Ishikawa (cell line): ENCODE measurements at regions not wholly inside any gene's neighbourhood (a gene's known extent, or its start where the extent isn't known, plus 50 kb on each side); places are given as distances from the start of the nearest gene placed in this dataset.

Experiments
- CEBPB ChIP-seq: IDR thresholded peaks from 2 replicates; pipeline ENCODE4 v1.6.1; 2012
- CREB1 ChIP-seq: IDR thresholded peaks from 2 replicates; pipeline ENCODE4 v1.6.1; 2012; ENCODE audit warnings: low read depth
- EGR1 ChIP-seq: IDR thresholded peaks from 2 replicates; pipeline ENCODE4 v1.6.1; 2012
- EP300 ChIP-seq: IDR thresholded peaks from 2 replicates; pipeline ENCODE4 v1.6.1; 2012; ENCODE audit warnings: borderline replicate concordance
- FOXM1 ChIP-seq: IDR thresholded peaks from 2 replicates; pipeline ENCODE4 v1.6.1; 2012; ENCODE audit warnings: low read depth, borderline replicate concordance
- MAX ChIP-seq: IDR thresholded peaks from 2 replicates; pipeline ENCODE4 v1.6.1; 2012
- NFIC ChIP-seq: IDR thresholded peaks from 2 replicates; pipeline ENCODE4 v1.6.1; 2012
- RAD21 ChIP-seq: IDR thresholded peaks from 2 replicates; pipeline ENCODE4 v1.6.1; 2012; ENCODE audit warnings: low read depth
- REST ChIP-seq: IDR thresholded peaks from 2 replicates; pipeline ENCODE4 v1.6.1; 2012; ENCODE audit warnings: low read depth, mild to moderate bottlenecking
- TAF1 ChIP-seq: IDR thresholded peaks from 2 replicates; pipeline ENCODE4 v1.6.1; 2012; ENCODE audit warnings: low read depth, mild to moderate bottlenecking
- TCF12 ChIP-seq: IDR thresholded peaks from 2 replicates; pipeline ENCODE4 v1.6.1; 2012; ENCODE audit warnings: low read depth
- TEAD4 ChIP-seq: IDR thresholded peaks from 2 replicates; pipeline ENCODE4 v1.6.1; 2012
- USF1 ChIP-seq: IDR thresholded peaks from 2 replicates; pipeline ENCODE4 v1.6.1; 2012
- YY1 ChIP-seq: IDR thresholded peaks from 2 replicates; pipeline ENCODE4 v1.6.1; 2012; ENCODE audit warnings: low read depth
- ZBTB7A ChIP-seq: IDR thresholded peaks from 2 replicates; pipeline ENCODE4 v1.6.1; 2012; ENCODE audit warnings: low read depth

GRCh38 chr5:158170534-158170933 lies 311.6 kb upstream of the CLINT1 start:
- no peak for TF ChIP-seq CEBPB

- TF ChIP-seq EP300 (no peak), TEAD4 (no peak), YY1 (no peak), FOXM1 (no peak), TAF1 (no peak), CEBPB (no peak), ZBTB7A (no peak), TCF12 (no peak), RAD21 (no peak), REST (no peak), USF1 (no peak), EGR1 (no peak), MAX (no peak), CREB1 (no peak), NFIC (no peak)
Observed at GRCh38 chr5:158170060-158170459, 311.1 kb upstream of the CLINT1 start.

GRCh38 chr5:158166424-158166823 lies 307.5 kb upstream of the CLINT1 start:
- TF ChIP-seq TAF1: no peak
- no peak for TF ChIP-seq NFIC

- TF ChIP-seq NFIC: no peak
- no peak for TF ChIP-seq YY1
- TF ChIP-seq TAF1: no peak
- TF ChIP-seq EGR1: no peak
- no peak for TF ChIP-seq EP300
- no peak for TF ChIP-seq CEBPB
Observed at GRCh38 chr5:158165647-158166046, 306.7 kb upstream of the CLINT1 start.

- TF ChIP-seq EP300 (no peak), RAD21 (no peak), TAF1 (no peak), NFIC (no peak), CEBPB (no peak), MAX (no peak), YY1 (no peak), TEAD4 (no peak), TCF12 (no peak)
Observed at GRCh38 chr5:158164296-158165047, 305.5 kb upstream of the CLINT1 start.

- TF ChIP-seq TAF1 (no peak), CEBPB (no peak), TCF12 (no peak), YY1 (no peak)
Observed at GRCh38 chr5:158163451-158164295, 304.7 kb upstream of the CLINT1 start.

- no peak for TF ChIP-seq REST
- TF ChIP-seq TEAD4: no peak
- TF ChIP-seq RAD21: no peak
- TF ChIP-seq ZBTB7A: no peak
- no peak for TF ChIP-seq NFIC
- no peak for TF ChIP-seq TCF12
- TF ChIP-seq FOXM1: no peak
- TF ChIP-seq CEBPB: no peak
- no peak for TF ChIP-seq TAF1
- TF ChIP-seq MAX: no peak
- TF ChIP-seq CREB1: no peak
- TF ChIP-seq EP300: no peak
- TF ChIP-seq YY1: no peak
- TF ChIP-seq EGR1: no peak
- no peak for TF ChIP-seq USF1
Observed at GRCh38 chr5:158162479-158163034, 303.6 kb upstream of the CLINT1 start.
